ENCODE measurements at regions not wholly inside any gene's neighbourhood (a gene's known extent, or its start where the extent isn't known, plus 50 kb on each side); places are given as distances from the start of the nearest gene placed in this dataset.

DNA sequence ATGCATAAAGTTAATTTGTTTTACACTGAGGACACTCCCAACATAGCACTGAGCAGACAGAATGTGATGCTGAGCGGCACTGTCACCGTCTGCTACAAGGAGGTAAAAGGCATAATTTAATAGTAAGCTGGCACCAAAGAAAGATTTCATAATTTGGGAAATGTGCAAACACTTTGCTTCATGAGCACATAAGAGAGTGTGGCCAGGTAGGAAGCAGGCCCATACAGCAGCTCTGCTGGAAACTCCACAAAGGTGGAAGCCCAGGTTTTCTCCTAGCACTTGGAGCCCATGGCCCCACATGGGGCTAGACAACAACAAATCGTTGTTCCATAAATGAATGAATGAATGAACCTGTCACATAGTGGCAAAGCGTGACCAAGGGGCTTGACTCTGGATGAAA, 68.5 kb upstream of the CACNA2D3 start:
- no peaks in the 10 kb centered on the region for H3K9me3 ChIP-seq (replicated peaks in 1 of 11)
- H4K20me1 ChIP-seq, result no peaks in the 10 kb centered on the region

DNA sequence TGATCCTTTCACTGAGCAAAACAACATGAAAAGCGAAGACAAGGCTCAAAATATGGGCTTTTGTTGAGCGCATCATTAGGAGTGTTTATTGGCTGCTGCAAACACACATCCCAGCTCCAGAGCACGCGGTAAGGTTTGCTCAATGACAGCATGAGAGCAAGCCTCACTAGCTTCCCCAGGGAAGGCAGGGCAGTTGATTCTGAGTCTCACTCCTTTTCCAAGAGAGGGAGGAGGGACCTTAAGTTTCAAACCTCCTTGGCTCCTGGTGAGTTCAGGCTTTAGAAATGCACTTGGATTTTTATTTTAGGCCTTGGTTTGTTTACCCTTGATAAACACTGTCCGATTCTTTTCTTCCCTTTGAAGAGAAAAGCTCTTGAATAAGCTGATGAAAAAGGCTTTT, 69.1 kb upstream of the CACNA2D3 start:
- Histone ChIP-seq H3K4me1 (peaks cover 7 to 71% (median 8%) of the 10 kb centered on the region in 10 experiments), H4K20me1 (no peaks in the 10 kb centered on the region), H3K9ac (no peak overlapping the region), H3K27me3 (no peaks in the 10 kb centered on the region), H3K9me3 (replicated peaks in 1 of 11) (no peaks in the 10 kb centered on the region), H3K36me3 (no peaks in the 10 kb centered on the region), H3K4me2 (peak overlapping the region in 1 of 11 experiments; percentile 26; a peak in 2 of 22 replicates), H3K27ac (no peak overlapping the region), H3K4me3 (no peak overlapping the region)
- no peak for TF ChIP-seq Cebpa-rat (IDR thresholded peaks at IDR 0.05)

More for the DNA sequence above, 68.5 kb upstream of the CACNA2D3 start:
- Histone ChIP-seq H3K36me3 (no peaks in the 10 kb centered on the region), H3K9ac (no peak overlapping the region), H3K4me2 (peak overlapping the region in 1 of 11 experiments; percentile 0; a peak in 1 of 22 replicates), H3K27me3 (no peaks in the 10 kb centered on the region), H3K4me1 (peaks cover under 1 to 67% (median 1%) of the 10 kb centered on the region in 10 experiments; a peak in 14 of 20 replicates), H3K27ac (no peak overlapping the region), H3K4me3 (no peak overlapping the region)
- TF ChIP-seq Cebpa-rat (IDR thresholded peaks at IDR 0.05), result no peak

DNA sequence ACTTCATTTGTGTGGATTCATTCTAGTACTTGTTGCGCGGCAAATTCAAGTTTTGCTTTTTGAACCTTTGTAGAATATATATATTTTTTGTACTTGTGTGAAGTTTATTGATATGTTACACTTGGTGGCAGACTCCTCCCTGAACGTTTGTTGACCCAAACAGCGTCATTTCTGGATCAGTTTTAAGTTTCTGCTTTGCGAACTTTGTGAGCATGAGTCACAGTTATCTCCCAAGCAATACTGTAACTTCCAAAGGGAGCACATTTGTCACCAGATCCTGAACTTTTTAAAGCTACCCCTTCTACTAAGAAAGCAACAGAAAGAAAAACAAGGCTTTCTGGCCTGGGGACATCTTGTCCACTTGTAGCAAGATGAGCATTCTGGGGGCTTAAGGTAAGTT, 74.8 kb upstream of the CACNA2D3 start:
- Histone ChIP-seq H3K4me3 (no peak overlapping the region), H3K4me2 (peak overlapping the region; percentile 49 to 84 (median 71)), H3K27ac (peak overlapping the region in 3 of 11 experiments; percentile 57 to 87 (median 86); a peak in 6 of 22 replicates), H3K27me3 (no peaks in the 10 kb centered on the region), H3K9ac (peak overlapping the region in 2 of 11 experiments; percentile 60 to 69; a peak in 3 of 22 replicates), H3K9me3 (replicated peaks in 1 of 11) (peaks cover 0 to 11% (median 0%) of the 10 kb centered on the region in 11 experiments; a peak in 2 of 22 replicates), H3K36me3 (no peaks in the 10 kb centered on the region), H4K20me1 (no peaks in the 10 kb centered on the region), H3K4me1 (peaks cover 31 to 99% (median 35%) of the 10 kb centered on the region in 10 experiments)
- TF ChIP-seq Cebpa-rat (IDR thresholded peaks at IDR 0.05), result no peak

DNA sequence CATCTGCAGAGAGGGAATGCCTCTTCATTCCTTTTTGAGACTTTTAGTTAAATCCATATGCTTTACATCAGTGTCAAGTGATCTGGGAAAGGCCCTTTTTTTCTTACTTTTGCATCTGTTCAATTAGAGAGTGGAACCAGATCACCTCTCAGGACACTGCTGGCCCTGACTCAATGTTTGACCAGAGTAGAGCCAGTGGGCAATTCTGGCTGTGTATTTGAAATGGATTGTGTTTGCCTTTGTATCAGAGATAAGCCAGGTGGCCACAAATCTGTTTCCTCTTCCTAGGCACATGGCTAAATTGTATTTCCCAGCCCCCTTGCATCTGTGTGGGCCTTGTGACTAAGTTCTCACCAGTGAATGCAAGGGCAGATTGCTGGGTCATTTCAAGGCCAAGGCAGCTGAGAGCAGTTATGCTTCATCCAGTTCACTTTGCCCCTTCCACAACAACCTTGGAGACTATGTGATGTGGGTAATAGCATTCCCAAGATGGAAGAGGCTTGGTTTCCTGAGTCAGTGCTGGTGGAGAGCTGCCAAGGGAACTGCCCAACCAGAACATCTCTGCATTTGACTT, 75.6 kb upstream of the CACNA2D3 start:
- no peaks in the 10 kb centered on the region for H4K20me1 ChIP-seq
- no peak overlapping the region for H3K9ac ChIP-seq
- no peak for TF ChIP-seq Cebpa-rat (IDR thresholded peaks at IDR 0.05)
- H3K4me3 ChIP-seq, result no peak overlapping the region
- no peaks in the 10 kb centered on the region for H3K36me3 ChIP-seq
- no peaks in the 10 kb centered on the region for H3K27me3 ChIP-seq
- H3K9me3 ChIP-seq (replicated peaks in 1 of 11), result peaks cover 0 to 11% (median 0%) of the 10 kb centered on the region in 11 experiments; a peak in 2 of 22 replicates
- peaks cover 38 to 99% (median 40%) of the 10 kb centered on the region in 10 experiments for H3K4me1 ChIP-seq
- H3K27ac ChIP-seq, result peak overlapping the region in 3 of 11 experiments; percentile 57 to 87 (median 86); a peak in 4 of 22 replicates
- peak overlapping the region; percentile 24 to 84 (median 62); a peak in 21 of 22 replicates for H3K4me2 ChIP-seq

DNA sequence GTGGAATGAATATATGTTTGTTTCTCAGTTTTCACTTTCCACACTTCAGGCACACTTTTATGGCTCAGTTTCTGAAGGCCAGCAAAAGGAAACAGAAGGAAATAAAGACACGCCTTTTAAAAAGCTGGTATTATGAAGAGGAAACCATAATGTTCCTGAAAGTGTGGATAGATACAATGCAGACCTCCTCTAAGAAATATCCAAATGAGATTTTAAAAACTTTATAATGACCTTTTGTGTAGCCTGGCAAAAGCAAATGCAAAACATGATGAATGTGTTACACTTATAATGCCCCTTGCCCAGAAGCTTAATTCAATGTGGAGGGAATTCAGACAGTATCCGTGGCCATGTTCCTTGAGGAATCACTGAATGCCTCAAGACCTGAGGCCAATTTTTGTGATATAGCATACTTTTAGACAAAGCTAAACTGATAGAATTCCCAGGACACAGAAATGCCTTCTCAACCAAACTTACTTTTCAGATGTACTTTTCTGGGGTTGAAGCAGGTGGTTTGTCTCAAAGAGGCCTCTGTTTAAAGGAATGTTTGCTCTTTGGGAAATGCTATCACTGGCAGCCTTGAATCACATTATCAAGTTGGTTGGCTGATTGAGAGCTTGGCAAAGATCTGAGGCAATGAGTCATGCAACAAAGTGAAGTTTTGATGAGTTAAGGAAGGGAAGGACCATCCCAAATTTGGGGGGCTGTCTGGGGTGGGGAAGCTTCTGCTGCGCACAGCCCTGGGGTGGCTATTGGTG, 77.1 kb upstream of the CACNA2D3 start:
- no peak overlapping the region for H3K9ac ChIP-seq
- TF ChIP-seq Cebpa-rat (IDR thresholded peaks at IDR 0.05), result no peak

DNA sequence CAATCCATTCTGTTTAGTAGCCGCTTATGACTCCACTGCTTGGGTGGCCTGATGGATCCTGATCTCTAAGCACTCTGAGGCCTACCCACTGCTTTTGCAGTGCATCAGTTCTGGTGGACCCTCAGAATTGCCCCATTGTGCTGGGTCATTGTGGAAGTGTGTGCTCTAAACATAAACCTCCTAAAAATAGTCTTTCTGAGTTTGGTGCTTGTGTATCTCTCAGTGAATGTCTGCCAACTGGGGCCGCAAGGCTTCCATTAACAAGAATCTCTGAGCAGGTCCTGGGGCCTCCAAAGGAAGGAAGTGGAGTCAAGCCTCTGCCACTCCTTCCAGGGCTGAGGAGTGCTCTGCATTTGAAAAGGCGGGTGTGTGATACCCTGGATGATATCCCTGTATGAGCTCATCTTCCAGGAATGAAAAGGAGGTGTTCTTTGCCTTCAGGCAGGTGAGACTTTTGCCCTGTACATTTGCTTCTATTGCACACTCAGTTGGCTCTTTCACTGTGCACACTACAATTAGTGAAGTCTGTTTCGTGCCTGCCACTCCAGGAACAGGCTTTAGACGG, 80.0 kb upstream of the CACNA2D3 start:
- Histone ChIP-seq H3K27ac (no peak overlapping the region), H3K4me1 (peaks cover 22 to 71% (median 24%) of the 10 kb centered on the region in 10 experiments), H4K20me1 (no peaks in the 10 kb centered on the region), H3K36me3 (no peaks in the 10 kb centered on the region), H3K4me2 (peak overlapping the region; percentile 42 to 84 (median 50); a peak in 21 of 22 replicates), H3K9ac (no peak overlapping the region), H3K4me3 (no peak overlapping the region), H3K27me3 (no peaks in the 10 kb centered on the region), H3K9me3 (replicated peaks in 1 of 11) (peaks cover 0 to 7% (median 0%) of the 10 kb centered on the region in 11 experiments; a peak in 1 of 22 replicates)
- no peak for TF ChIP-seq Cebpa-rat (IDR thresholded peaks at IDR 0.05)

More for the DNA sequence above, 77.1 kb upstream of the CACNA2D3 start:
- Histone ChIP-seq H3K4me2 (peak overlapping the region in 3 of 11 experiments; percentile 75 to 84 (median 78); a peak in 6 of 22 replicates), H3K4me3 (no peak overlapping the region), H3K36me3 (no peaks in the 10 kb centered on the region), H3K27me3 (no peaks in the 10 kb centered on the region), H3K4me1 (peaks cover 38 to 95% (median 40%) of the 10 kb centered on the region in 10 experiments), H3K9me3 (replicated peaks in 1 of 11) (peaks cover 0 to 11% (median 0%) of the 10 kb centered on the region in 11 experiments; a peak in 2 of 22 replicates), H4K20me1 (no peaks in the 10 kb centered on the region), H3K27ac (peak overlapping the region in 1 of 11 experiments; percentile 7; a peak in 2 of 22 replicates)

DNA sequence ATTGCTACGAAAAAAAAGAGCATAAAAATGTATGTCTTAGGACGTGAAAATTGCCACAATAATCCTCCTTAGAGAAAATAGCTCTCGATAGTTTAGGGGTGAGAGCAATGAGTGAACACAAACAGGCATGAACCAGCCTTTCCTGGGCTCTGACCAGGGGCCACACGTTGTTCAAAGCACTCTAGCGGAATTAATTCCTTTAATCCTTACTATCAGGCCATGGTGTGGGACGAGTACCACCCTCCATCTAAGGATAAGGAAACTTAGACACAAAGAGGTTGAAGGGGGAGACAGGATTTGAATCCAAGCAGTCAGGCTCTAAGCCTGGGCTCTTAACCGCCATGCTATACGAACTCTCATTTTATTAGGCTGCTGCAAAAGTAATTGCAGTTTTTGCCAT, 81.9 kb upstream of the CACNA2D3 start:
- peak overlapping the region in 1 of 11 experiments; percentile 25; a peak in 1 of 22 replicates for H3K4me2 ChIP-seq
- H3K9ac ChIP-seq, result no peak overlapping the region
- no peaks in the 10 kb centered on the region for H4K20me1 ChIP-seq
- no peaks in the 10 kb centered on the region for H3K27me3 ChIP-seq
- peaks cover 12 to 54% (median 14%) of the 10 kb centered on the region in 10 experiments for H3K4me1 ChIP-seq
- no peaks in the 10 kb centered on the region for H3K9me3 ChIP-seq (replicated peaks in 1 of 11)
- H3K4me3 ChIP-seq, result no peak overlapping the region
- TF ChIP-seq Cebpa-rat (IDR thresholded peaks at IDR 0.05), result no peak
- H3K36me3 ChIP-seq, result no peaks in the 10 kb centered on the region
- H3K27ac ChIP-seq, result no peak overlapping the region

DNA sequence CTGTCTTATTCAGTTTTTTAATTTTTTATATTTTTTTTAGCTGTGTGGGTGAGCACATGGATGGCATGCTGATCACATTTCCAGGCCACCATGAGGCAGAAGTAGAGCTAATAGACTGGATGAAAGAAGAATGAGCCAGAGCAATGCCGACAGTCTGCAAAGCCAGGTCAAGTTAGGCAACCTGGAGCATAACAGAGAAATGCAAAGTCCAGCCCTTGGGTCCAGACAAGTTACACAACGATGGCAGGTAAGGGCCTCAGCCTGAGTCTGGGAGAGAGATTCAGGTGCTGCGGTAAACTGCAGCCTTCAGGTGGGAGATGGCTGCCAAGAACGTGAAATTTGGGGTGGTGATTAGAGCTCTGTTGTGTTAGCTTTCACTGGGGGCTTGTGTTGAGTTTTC, 84.0 kb upstream of the CACNA2D3 start:
- peaks cover 12 to 40% (median 14%) of the 10 kb centered on the region in 10 experiments for H3K4me1 ChIP-seq
- no peak for TF ChIP-seq Cebpa-rat (IDR thresholded peaks at IDR 0.05)
- H3K27ac ChIP-seq, result no peak overlapping the region
- no peaks in the 10 kb centered on the region for H3K36me3 ChIP-seq
- no peaks in the 10 kb centered on the region for H4K20me1 ChIP-seq
- no peak overlapping the region for H3K4me3 ChIP-seq
- no peak overlapping the region for H3K9ac ChIP-seq
- no peaks in the 10 kb centered on the region for H3K9me3 ChIP-seq (replicated peaks in 1 of 11)
- no peak overlapping the region for H3K4me2 ChIP-seq
- H3K27me3 ChIP-seq, result no peaks in the 10 kb centered on the region

DNA sequence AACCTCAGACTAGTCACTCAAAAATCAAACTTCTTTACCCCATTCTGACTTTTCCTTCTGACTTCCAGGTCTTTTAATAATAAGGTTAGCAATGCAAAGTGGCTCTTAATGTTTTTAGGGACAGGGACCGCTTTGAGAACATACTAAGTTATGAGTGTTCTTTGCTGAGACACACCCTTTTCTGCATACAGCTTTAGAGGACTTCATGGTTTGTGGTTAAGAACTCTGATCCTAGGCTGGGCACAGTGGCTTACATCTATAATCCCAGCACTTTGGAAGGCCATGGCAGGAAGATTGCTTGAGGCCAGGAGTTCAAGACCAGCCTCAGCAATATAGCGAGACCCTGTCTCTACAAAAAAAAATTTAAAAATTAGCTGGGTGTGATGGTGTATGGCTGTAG, 85.8 kb upstream of the CACNA2D3 start:
- H4K20me1 ChIP-seq, result no peaks in the 10 kb centered on the region

More for the DNA sequence above, 85.8 kb upstream of the CACNA2D3 start:
- Histone ChIP-seq H3K4me2 (no peak overlapping the region), H3K27ac (no peak overlapping the region), H3K36me3 (no peaks in the 10 kb centered on the region), H3K27me3 (no peaks in the 10 kb centered on the region), H3K4me3 (no peak overlapping the region), H3K4me1 (peaks cover 0 to 25% (median 0%) of the 10 kb centered on the region in 10 experiments; a peak in 4 of 20 replicates), H3K9me3 (replicated peaks in 1 of 11) (no peaks in the 10 kb centered on the region), H3K9ac (no peak overlapping the region)
- TF ChIP-seq Cebpa-rat (IDR thresholded peaks at IDR 0.05), result no peak
